ENCODE measurements at regions not wholly inside any gene's neighbourhood (a gene's known extent, or its start where the extent isn't known, plus 50 kb on each side); places are given as distances from the start of the nearest gene placed in this dataset.
"Not testable (repeated sequence)": the region's sequence is repeated elsewhere in the genome, so short reads cannot be mapped to it uniquely, and the experiment has no call there.

GRCh38 chr10:23725548-23725947 is 286.7 kb downstream of the OTUD1 start:
- DNase-seq (ENCODE audit: extremely low read depth, low read depth, low spot score), result no peak

DNA sequence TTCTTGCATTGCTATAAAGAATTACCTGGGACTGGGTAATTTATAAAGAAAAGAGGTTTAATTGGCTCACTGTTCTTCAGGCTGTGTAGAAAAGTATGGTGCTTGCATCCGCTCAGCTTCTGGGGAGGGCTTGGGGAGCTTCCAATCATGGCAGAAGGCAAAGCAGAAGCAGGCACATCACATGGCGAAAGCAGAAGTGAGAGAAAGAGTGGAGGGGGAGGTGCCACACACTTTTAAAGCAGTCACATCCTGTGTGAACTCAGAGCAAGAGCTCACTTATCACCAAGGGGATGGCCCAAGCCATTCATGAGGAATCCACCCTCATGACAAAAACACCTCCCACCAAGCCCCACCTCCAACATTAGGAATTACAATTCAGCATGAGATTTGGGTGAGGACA is 303.5 kb downstream of the OTUD1 start:
- no peak for DNase-seq (ENCODE audit: extremely low read depth, low read depth, low spot score)

- DNase-seq (ENCODE audit: extremely low read depth, low read depth, low spot score), result no peak
Observed at GRCh38 chr10:23742807-23743206, 303.9 kb downstream of the OTUD1 start.

DNA sequence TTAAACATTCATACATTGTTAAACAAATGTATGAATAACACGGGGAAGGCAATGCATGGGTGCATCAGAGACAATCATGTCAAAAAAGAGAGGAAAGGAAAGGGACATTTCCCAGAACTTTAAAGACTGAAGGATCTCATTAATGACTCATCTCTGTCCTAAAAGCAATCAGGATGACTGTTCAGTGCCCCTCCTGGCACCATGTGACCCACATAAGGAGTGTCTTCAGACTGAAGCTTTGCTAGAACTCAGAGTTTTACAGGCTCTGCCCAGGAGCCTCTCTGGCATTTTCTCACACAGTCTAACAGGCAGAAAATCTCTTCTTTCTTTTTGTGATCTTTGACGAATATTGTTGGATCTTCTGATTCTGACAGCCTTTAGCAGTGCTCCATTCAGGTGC is 315.3 kb downstream of the OTUD1 start:
- DNase-seq (ENCODE audit: extremely low read depth, low read depth, low spot score), result no peak

- DNase-seq (ENCODE audit: extremely low read depth, low read depth, low spot score), result no peak
Observed at GRCh38 chr10:23754941-23755340, 316.1 kb downstream of the OTUD1 start.

GRCh38 chr10:23755556-23755955 is 316.7 kb downstream of the OTUD1 start:
- no peak for DNase-seq (ENCODE audit: extremely low read depth, low read depth, low spot score)

GRCh38 chr10:23768281-23768680 is 329.4 kb downstream of the OTUD1 start:
- DNase-seq (ENCODE audit: extremely low read depth, low read depth, low spot score), result no peak

DNA sequence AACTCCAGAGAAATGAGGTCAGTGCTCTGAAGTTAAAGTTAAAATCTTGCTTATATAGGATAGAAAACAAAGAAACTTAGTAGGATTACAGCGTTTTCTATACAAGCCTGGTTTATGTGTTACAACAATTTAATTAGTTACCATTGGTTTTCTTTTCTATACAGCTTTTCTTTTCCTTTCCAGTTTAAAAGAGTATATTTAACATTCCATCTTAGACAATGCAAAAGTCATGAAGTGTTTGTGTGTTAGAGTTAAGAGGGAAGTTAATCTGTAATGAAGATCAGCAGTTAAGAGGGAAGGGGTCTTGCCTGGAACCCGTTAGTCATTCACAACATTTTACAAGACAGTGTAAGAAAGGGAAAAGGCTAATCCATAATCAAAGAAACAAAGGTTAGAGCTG is 338.3 kb downstream of the OTUD1 start:
- no peak for DNase-seq (ENCODE audit: extremely low read depth, low read depth, low spot score)

DNA sequence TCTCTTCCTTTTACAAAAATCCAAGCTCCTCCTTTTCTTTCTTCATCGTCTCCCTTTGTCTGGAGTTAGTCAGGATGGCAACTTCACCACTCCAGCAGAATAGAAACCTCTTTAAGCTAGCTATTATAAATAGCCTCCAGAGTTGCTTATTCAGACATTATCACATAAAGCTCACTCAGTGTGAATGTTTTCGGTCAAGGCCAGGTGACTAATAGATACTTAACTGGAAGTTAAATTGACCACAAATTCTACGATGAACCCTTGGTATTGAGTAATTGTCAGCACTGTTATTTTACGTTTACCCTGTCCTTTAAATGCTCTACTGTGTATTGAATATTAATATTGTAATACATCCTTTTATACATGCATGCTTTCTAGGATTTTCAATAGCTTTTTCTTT is 340.4 kb downstream of the OTUD1 start:
- DNase-seq (ENCODE audit: extremely low read depth, low read depth, low spot score), result no peak

GRCh38 chr10:23780331-23780730 is 341.5 kb downstream of the OTUD1 start:
- no peak for DNase-seq (ENCODE audit: extremely low read depth, low read depth, low spot score)

DNA sequence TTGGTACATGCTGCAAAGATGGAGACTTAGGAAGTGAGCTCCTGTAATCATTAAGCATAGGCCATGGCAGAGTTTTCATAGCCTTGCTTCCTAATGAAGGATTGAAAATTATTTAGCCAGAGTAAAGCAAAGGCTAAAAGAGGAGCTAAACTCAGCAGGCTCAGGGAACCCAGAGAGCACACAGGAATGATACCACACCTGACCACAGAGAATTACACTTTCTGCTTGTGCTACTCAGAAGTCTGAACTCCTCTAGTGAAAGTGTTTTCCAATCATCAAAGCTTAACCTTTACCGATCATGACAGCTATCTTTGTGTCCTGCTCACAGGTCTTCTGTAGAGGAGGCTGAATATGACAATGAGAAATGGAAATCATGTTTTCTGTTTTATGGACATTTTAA is 347.7 kb downstream of the OTUD1 start:
- no peak for DNase-seq (ENCODE audit: extremely low read depth, low read depth, low spot score)

- DNase-seq (ENCODE audit: extremely low read depth, low read depth, low spot score), result no peak
Observed at GRCh38 chr10:23793577-23793976, 354.7 kb downstream of the OTUD1 start.

- not testable (repeated sequence) for DNase-seq (ENCODE audit: extremely low read depth, low read depth, low spot score)
Observed at GRCh38 chr10:23797452-23797851, 358.6 kb downstream of the OTUD1 start.

- DNase-seq (ENCODE audit: extremely low read depth, low read depth, low spot score), result no peak
Observed at GRCh38 chr10:23804125-23804524, 365.2 kb downstream of the OTUD1 start.

GRCh38 chr10:23813687-23814086 is 374.8 kb downstream of the OTUD1 start:
- DNase-seq (ENCODE audit: extremely low read depth, low read depth, low spot score), result no peak

DNA sequence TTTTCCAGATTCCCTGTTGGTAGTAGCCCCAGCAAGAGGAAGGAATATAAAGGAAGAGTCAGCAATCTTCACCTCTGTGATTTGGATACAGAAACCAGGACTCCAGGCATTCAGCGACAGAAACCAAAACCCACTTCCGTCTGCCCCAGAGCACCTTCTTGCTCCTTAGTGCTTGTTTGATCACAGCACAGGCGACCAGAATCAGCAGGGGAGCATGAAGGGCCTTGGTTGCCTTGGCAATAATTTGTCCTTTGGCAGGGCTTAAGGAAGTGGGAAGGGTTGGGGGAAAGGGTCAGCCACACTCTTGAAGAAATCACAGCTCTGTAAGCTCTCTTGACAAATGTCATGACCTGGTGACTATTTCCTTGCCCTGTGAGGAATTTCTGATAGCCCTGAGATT is 379.6 kb downstream of the OTUD1 start:
- DNase-seq (ENCODE audit: extremely low read depth, low read depth, low spot score), result no peak

DNA sequence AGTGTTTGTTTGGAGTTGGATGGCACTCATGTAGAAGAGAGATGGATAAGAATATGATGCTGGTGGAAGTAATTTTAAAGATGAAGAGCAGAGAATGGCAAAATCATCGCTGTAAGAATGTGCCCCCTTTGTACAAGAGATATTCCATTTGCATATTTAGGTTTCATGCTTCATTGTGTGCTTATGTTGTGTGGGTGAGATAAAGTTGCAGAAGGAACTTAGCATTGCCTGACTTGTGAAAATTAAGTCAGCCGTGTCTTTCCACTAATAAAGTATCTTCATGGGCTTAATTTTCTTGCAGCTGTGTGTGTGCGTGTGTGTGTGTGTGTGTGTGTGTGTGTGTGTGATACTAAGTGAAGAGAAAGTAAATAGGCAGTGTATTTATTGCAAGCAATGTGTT is 381.9 kb downstream of the OTUD1 start:
- no peak for DNase-seq (ENCODE audit: extremely low read depth, low read depth, low spot score)

GRCh38 chr10:23824822-23825221 is 384.1 kb upstream of the KIAA1217 start:
- no peak for DNase-seq (ENCODE audit: extremely low read depth, low read depth, low spot score)

DNA sequence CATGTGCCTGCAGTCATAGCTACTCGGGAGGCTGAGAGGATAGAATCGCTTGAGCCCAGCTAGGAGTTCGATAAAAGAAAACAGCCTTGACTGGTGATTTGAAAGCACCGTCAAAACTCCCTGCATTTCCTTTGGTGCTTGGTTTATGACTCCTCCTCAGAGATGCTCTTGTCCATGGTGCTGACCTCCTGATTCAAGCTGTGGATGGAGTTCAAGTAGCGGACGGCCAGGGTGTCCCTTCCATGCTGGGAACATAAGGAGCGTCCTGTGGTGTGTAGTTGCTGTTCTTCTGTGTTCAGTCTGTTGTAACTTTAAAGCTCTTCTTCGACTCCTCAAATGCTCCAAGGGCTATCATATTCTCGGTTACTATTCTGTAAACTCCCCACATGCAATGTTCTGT is 382.5 kb upstream of the KIAA1217 start:
- no peak for DNase-seq (ENCODE audit: extremely low read depth, low read depth, low spot score)

- DNase-seq (ENCODE audit: extremely low read depth, low read depth, low spot score), result no peak
Observed at GRCh38 chr10:23829556-23829955, 379.4 kb upstream of the KIAA1217 start.

- DNase-seq (ENCODE audit: extremely low read depth, low read depth, low spot score), result no peak
Observed at GRCh38 chr10:23834091-23834490, 374.8 kb upstream of the KIAA1217 start.

GRCh38 chr10:23850631-23851030 is 358.3 kb upstream of the KIAA1217 start:
- DNase-seq (ENCODE audit: extremely low read depth, low read depth, low spot score), result no peak

DNA sequence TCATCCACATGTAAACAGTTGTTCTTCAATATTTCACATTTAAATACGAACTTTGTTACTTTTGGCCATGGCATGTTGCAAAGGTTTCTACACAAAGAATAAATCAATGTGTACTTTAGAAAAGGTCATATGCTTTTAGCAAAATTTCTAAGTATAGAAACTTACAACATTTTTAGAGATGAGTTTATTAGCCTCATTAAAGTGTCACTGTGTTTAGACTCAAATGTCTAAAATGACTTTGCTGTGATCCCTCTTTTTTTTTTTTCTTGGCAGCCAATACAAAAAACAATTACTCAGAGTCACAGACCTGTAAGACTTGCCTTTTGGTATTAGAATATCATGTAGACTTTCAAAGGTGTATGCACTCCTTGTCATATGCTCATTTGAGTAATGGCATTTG is 349.3 kb upstream of the KIAA1217 start:
- DNase-seq (ENCODE audit: extremely low read depth, low read depth, low spot score), result no peak

DNA sequence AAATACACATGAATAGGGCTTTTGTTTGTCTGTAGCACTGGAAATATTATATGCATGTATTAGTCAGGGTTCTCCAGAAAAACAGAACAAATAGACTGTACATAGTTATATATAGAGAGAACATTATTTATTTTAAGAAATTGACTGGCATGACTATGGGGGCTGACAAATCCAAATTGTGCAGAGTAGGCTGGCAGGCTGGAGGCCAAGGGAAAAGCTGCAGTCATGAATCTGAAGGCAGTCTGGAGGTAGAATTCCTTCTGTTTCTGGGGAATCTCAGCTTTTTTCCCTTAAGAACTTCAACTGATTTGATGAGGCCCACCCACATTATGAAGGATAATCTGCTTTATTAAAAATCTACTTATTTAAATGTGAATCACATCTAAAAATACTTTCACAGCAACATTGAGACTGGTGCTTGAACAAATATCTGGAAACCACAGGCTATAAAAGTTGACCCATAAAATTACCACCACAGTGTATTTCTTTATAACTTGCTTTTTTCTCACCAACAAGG is 344.2 kb upstream of the KIAA1217 start:
- no peak for DNase-seq (ENCODE audit: extremely low read depth, low read depth, low spot score)

Data from glomerular endothelial cell (primary cell).